HG03565 (cell line): ENCODE measurements at regions not wholly inside any gene's neighbourhood (a gene's known extent, or its start where the extent isn't known, plus 50 kb on each side); places are given as distances from the start of the nearest gene placed in this dataset.

Experiments
- ATAC-seq: cut with Tn5 transposase; IDR thresholded peaks from one replicate; pipeline ENCODE4 v1.9.1; 2021; ENCODE audit warnings: mild to moderate bottlenecking, moderate library complexity; ENCODE audit not compliant: unreplicated experiment

- no peak for ATAC-seq
Observed at GRCh38 chr3:96705895-96706294, 108.5 kb upstream of the EPHA6 start.

- ATAC-seq = no peak
Observed at GRCh38 chr3:96706509-96706908, 107.9 kb upstream of the EPHA6 start.

DNA sequence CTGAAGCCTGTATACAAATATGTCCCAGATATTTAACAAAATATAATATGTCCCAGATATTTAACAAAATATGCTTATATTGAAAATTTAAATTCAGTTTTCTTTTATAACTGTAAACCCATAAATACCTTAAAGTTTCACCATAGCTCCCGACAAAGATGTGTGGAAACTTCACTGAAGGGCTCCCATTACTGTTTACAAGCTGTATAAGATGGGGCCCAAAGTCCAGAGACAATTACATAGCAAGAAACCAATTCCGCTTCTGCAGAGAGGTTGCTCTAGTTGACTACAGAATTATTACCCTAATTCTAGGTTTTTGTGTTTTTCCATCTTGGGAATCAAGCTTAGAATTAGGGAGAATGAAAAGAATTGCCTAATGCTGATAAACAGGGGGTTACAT, 102.6 kb upstream of the EPHA6 start:
- no peak for ATAC-seq

- no peak for ATAC-seq
Observed at GRCh38 chr3:96712792-96713191, 101.6 kb upstream of the EPHA6 start.

DNA sequence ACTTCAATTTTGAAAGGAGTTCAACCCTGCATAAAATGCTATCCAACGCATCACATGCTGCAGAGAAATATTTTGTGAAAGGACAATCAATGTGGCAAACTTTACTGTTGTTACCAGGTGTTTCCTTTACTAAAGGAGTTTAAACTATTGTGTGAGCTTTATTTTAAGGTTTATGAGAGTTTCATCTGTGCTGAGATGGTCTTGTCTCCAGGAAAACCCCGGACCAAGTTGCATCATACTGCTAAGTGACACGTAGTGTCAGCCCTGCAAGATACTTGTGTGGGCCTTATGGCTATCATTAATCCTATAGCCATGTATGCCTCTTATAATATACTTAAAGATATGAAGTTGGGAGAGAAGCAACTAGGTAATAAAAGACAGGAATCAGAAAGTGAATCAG, 94.5 kb upstream of the EPHA6 start:
- ATAC-seq = no peak

DNA sequence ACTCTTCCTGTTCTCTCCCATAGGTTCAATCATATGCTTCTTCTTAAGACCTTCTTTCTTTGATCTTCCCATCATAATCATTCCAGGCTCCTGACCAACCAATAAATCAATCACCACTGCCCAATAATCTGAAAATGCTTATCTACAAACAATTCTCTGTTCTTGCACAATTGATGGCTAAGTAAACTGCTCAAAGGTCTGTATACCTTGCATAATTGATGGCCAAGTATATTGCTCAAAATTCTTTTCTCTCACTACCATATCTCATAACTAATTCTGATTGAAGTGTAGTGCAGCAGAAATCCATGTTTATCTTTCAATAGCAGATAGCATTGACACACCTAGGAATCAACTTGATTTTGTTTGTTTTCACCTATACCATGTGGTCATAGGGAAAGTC, 83.4 kb upstream of the EPHA6 start:
- ATAC-seq = no peak

GRCh38 chr3:96734273-96735009, 80.0 kb upstream of the EPHA6 start:
- ATAC-seq = no peak

- ATAC-seq = no peak
Observed at GRCh38 chr3:96748139-96748538, 66.3 kb upstream of the EPHA6 start.

- ATAC-seq = no peak
Observed at GRCh38 chr3:96750094-96750767, 64.2 kb upstream of the EPHA6 start.

GRCh38 chr3:96753124-96753523, 61.3 kb upstream of the EPHA6 start:
- no peak for ATAC-seq

DNA sequence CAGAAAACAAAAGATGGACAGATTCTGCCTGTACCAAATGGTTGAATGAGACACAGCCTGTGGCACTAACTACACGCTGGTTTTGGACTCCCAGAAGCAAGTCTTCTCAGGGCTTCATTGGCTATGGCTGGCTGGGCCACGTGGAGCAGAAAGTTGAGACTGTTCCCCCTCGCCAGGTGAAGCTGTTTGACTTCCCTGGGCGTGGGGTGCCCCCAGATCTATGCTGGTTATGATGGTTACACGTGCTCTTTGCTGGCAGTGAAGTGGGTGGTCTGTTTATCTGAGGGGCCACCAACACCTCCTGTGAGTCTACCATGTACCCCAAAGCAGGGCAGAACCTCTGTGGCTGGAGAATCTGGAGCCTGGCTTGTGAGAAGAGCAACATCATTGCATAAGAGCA, 60.3 kb upstream of the EPHA6 start:
- no peak for ATAC-seq

DNA sequence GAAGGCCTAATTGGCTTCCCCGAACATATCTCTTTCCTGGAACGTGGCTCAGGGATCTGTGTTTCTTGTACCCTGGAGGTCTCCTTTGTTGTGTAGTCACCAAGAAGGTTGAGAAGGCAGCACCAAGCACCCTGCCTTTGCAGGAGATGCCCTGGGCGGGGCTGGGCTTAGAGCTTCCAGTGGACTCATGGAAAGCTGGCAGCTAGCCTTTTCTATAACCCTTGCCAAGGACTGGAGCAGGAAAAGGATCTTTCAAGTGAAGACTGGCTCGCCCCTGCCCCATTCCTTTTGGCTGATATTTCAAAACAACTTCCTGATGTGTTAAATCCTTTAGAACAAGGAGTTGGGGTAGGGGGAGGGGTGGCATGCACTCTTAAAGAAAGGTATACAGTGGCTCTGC, 58.9 kb upstream of the EPHA6 start:
- no peak for ATAC-seq

DNA sequence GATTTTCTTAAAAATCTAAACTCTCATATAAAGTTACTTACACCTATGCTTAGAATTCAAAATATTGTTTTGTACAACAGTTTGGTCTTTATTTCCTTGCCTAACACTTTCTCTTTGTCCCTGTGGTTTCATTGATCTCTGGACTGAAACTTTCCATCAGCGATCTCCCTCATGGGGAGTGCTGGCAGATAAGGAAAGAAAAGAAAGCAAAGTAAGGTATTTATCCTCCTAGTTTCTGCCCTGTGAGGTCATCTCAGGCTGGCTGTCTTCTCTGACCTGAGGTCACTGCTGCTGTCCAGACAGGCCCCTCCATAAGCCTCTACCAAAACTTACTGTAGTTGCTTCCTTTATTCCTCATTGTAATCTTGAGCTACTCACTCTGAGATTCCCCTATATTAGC, 57.9 kb upstream of the EPHA6 start:
- ATAC-seq = no peak

- no peak for ATAC-seq
Observed at GRCh38 chr3:96760956-96761355, 53.4 kb upstream of the EPHA6 start.
